ENCODE measurements at regions not wholly inside any gene's neighbourhood (a gene's known extent, or its start where the extent isn't known, plus 50 kb on each side); places are given as distances from the start of the nearest gene placed in this dataset.

- no peak for TF ChIP-seq NFIC (IDR thresholded peaks at IDR 0.05; ENCODE audit: low read length)
- TF ChIP-seq FOXK1 (CRISPR knock-in tag; IDR thresholded peaks at IDR 0.05; ENCODE audit: borderline replicate concordance, low read depth) = no peak
- no peak for TF ChIP-seq CTCF (CRISPR knock-in tag; IDR thresholded peaks at IDR 0.05)
- TF ChIP-seq ZNF18 (CRISPR knock-in tag; IDR thresholded peaks at IDR 0.05; ENCODE audit: insufficient replicate concordance) = no peak
Observed at GRCh38 chr14:58733451-58734208, 95.9 kb downstream of the DACT1 start.

Measured in HepG2 (cell line).